ENCODE measurements at regions not wholly inside any gene's neighbourhood (a gene's known extent, or its start where the extent isn't known, plus 50 kb on each side); places are given as distances from the start of the nearest gene placed in this dataset.

DNA sequence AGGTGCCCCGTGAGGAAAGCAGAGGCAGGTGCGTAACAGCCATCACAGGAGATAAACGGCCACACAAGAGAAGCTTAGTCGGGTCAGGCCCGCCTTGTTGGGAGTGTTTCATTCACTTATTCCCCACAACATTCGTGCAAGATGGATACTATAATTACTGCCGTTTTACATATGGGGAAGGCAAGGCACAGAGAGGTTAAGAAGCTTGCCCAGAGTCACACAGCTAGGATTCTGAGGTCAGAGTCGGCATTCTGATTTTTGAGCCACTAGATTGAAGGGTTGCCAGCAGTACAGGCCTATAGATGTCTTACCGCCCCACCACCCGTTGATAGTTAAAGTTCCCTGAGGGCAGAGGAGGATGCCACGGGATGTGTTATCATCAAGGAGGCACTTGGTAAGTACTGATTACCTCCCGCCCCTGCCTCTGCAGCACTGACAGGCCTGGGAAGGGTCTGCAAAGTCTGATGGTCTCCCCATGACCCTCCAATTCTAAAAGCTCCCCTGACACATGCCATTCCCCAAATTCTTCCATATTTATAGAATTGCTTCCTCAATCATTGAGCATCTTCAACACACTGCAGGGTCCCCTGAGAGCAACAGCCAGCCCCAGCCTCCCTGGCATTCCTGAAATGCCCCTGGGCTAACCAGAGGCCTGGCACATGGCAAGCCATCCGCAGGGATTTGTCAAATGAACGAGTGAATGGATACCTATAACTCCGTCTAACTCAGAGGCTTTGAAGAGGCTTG lies 74.7 kb upstream of the CLDN14 start:
- no peak for DNase-seq (ENCODE audit: low spot score)
- FAIRE-seq, result no peak

- no peak for FAIRE-seq
- no peak for DNase-seq (ENCODE audit: low spot score)
These were observed 75.4 kb upstream of the CLDN14 start for GRCh38 chr21:36555199-36555800.

DNA sequence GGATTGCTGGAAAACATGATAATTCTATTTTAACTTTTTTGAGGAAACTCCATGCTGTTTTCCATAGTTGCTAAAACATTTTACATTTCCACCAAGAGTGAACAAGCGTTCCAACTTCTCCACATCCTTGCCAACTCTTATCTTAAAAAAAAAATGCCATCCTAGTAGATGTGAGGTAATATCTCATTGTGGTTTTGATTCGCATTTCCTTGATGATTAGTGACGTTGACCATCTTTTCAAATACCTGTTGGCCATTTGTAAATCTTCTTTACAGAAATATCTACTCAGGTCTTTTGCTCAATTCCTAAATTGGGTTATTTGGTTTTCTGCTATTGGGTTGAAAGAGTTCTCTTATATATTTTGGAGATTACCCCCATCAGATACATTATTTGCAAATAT lies 77.4 kb upstream of the CLDN14 start:
- no peak for DNase-seq (ENCODE audit: low spot score)
- no peak for FAIRE-seq

DNA sequence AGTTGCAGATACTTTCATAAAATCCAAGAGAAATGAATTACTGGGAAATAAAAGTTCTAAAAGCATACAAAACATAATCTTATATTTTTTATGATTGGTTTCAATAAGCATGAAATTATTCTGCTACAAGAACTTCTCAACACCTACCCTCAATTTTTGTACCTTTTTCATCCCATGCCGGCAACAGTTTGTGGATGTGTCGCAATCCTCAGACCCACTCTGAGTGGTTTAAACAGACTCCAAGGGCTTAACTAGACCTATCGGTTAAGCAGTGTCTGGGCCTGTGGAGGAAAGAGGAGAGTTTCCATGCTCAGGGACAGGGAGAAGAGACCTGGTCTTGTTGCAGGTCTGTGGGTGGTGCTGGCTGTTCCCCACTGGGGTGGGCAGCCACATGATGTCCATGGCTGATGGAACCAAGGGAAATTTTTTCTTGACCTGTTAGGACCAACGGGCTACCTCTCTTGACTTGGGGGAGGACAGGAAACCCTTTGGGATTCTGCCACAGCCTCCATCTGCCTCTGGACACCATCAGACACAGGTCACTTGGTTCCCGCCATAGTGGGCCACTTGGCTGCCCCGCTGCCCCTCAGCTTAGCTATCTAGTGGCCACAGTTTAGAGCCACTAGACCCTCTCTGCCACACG lies 81.1 kb upstream of the CLDN14 start:
- FAIRE-seq (no peak), DNase-seq (ENCODE audit: low spot score) (no peak)

DNA sequence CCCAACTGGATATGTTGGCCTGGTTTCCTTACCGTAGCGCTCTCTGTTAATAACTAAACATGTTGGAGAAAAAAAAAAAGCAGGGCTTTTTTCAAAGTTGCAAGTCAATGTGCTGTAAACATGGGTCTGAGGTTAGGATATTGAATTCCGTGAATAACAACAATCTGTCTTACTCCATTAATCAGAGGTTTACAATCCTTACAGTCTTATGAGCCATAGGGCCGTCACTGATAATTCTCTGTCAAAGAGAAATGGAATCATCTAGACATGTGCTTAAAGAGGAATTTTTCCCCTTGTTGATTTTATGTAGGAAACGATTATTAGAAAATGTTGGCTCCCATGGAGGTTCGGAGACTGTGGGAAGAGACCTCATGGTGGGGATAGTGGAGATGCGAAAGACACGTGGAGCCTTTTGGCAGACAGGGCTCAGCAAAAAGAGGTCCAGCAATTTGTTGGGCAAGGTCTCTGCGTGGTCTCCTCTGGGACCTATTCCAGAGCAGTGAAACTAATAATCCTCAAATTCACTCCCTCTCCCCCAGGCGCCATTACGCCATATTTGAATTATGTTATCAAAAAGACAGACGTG lies 83.5 kb upstream of the CLDN14 start:
- DNase-seq (ENCODE audit: low spot score) (no peak), FAIRE-seq (no peak)

- DNase-seq (ENCODE audit: low spot score) (no peak), FAIRE-seq (no peak)
These were observed 84.7 kb upstream of the CLDN14 start for GRCh38 chr21:36564647-36565046.

- DNase-seq (ENCODE audit: low spot score), result no peak
- FAIRE-seq, result no peak
These were observed 85.6 kb upstream of the CLDN14 start for GRCh38 chr21:36565540-36565939.

GRCh38 chr21:36566644-36567043 lies 86.7 kb upstream of the CLDN14 start:
- FAIRE-seq (no peak), DNase-seq (ENCODE audit: low spot score) (no peak)

DNA sequence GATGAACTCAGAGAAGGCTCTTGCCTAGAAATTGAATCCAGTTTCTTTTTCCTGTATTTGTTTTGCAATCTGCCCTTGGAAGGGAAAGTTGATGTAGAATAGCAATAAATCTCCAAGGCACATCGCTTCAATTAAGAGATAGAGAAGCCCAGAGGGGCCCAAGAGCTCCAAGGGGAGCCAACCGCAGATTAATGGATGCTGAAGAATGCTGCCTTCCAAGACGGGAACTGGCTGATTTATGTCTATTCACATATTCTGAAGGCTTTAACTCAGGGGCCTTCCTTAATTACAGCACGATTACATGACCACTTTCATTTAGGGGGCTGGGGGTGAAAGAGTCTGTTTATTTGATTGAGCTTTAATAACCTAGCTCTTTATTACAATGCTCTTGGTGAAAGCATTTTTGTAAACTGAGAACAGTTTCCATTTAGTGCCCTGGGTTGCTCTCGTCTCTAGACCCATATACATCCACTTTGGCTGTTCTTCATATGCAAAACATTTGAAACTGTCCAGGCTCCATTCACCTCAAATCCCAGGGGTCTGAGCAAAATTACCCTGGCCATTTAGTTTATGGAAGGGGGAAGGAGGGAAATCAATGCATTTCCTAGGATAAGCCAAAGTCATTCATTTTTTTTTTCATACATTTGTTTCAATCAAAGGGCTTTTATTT lies 87.4 kb upstream of the CLDN14 start:
- FAIRE-seq, result no peak
- DNase-seq (ENCODE audit: low spot score), result no peak

GRCh38 chr21:36569511-36569910 lies 89.6 kb upstream of the CLDN14 start:
- FAIRE-seq, result no peak

GRCh38 chr21:36571556-36571955 lies 91.6 kb upstream of the CLDN14 start:
- DNase-seq (ENCODE audit: low spot score), result no peak
- no peak for FAIRE-seq

More at GRCh38 chr21:36569511-36569910, 89.6 kb upstream of the CLDN14 start:
- DNase-seq (ENCODE audit: low spot score), result no peak

DNA sequence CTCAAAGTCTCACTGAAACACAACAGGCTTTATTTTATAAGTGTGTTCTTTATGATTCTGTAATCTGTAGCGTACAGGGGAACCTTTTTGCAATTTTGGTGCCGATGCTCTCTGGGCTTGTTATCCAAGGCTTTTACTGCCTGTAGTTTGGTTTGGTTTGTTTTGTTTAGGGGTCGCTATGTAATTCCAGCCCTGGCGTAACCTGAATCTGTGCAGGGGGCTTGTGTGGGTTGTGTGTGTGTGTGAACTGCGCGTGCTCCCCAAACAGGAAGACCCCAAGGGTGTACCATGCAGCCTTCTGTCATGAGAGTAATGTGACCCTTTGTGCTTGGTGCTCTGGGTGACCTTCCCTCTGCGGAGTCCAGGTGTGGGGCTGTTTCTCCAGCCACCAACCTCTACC lies 92.1 kb upstream of the CLDN14 start:
- FAIRE-seq, result no peak
- DNase-seq (ENCODE audit: low spot score), result no peak

DNA sequence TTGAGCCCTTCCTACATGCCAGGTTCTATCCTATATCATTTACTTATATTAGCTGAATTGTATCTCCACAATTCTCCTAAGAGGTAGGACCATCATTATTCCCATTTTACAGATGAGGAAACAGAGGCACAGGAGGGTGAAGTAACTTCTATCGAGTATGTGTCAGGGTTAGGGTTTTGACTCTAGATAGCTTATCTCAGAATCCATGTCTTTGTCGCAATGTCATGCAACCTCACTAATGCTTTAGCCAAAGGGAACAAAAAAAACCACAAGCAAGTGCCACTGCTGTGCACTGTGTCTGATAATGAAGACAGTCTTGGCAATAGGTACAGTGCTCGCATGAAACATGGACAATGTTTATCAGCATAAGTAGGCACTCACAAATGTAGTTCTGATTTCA lies 95.4 kb upstream of the CLDN14 start:
- no peak for FAIRE-seq
- no peak for DNase-seq (ENCODE audit: low spot score)

DNA sequence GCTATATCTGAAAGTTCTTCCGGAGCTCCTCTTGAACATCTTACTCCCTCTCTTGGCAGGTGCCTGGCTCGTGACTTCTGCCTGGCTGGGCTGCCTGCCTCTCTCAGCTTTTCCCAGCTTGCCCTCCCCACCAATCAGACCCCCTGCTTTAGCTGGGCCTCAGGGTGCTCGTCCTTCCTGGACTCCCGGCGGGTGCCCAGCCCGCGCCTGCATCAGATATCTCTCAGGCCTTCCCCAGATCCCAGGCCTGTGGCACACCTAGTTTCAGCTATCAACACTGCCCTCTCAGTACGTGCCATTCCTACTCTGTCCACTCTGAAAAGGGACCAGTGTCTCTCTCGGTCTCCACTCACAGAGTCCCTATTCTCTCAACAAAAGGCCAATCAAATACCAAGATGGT lies 96.5 kb upstream of the CLDN14 start:
- no peak for DNase-seq (ENCODE audit: low spot score)
- FAIRE-seq, result no peak

DNA sequence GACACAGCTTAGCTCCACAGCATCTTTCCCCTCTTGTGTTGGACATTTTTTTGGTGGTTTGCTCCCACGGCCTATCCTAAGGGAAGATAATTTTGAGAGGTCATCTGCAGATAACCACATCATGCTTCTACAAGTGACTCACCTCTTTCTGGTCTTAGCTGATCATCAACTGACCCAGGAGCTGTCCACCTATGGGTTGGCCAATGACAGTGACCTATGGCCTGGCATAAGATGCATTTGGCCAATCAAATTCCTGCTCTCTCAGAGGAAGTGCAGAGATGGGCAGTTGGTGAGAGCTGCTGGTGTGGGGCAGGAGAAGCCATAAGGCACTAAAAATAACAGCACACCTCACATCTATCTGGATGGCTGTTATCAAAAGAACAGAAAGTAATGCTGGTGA lies 100.0 kb upstream of the CLDN14 start:
- FAIRE-seq (no peak), DNase-seq (ENCODE audit: low spot score) (no peak)

- no peak for DNase-seq (ENCODE audit: low spot score)
- no peak for FAIRE-seq
These were observed 102.3 kb upstream of the CLDN14 start for GRCh38 chr21:36582271-36582670.

DNA sequence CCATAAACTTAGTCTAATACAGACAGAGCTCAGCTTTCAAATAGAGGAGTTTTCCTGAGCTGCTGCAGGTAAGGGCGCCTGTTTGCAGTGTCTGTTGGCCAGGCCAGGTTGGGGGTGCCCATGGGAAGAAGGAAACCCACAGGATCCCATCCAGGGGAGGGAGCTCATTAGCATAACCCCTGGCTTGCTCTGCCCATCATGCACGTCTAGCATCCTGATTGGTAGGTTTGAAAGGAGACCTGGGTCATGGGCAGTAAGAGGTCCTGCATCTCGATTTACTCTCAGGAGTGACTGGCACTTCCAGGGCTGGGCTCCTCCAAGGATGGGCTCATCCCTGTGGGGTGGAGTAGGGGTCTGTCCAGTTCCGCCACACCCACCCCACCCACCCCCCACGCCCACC lies 103.7 kb upstream of the CLDN14 start:
- no peak for FAIRE-seq
- DNase-seq (ENCODE audit: low spot score), result no peak

GRCh38 chr21:36584980-36585940 lies 105.3 kb upstream of the CLDN14 start:
- FAIRE-seq, result no peak
- DNase-seq (ENCODE audit: low spot score), result no peak

- FAIRE-seq, result no peak
- DNase-seq (ENCODE audit: low spot score), result peak; percentile 2
These were observed 107.5 kb upstream of the CLDN14 start for GRCh38 chr21:36587388-36587787.

GRCh38 chr21:36589352-36589971 lies 109.5 kb upstream of the SIM2 start:
- FAIRE-seq (no peak), DNase-seq (ENCODE audit: low spot score) (no peak)
